IMR-90 (cell line): ENCODE measurements at regions not wholly inside any gene's neighbourhood (a gene's known extent, or its start where the extent isn't known, plus 50 kb on each side); places are given as distances from the start of the nearest gene placed in this dataset.

Experiments used
- ATAC-seq: fragments of 200-7000 bp; cut with Tn5 transposase; 2 replicates; pipeline ENCODE4 v1.9.1; 2020; ENCODE audit warnings: low read depth, mild to moderate bottlenecking, moderate library complexity
- BruUV-seq: library from RNA; stranded (reverse); fragments of 400-500 nt; replicated peaks from 2 replicates; lab custom pipeline; 2021; lab: Mats Ljungman, UMichigan
- CTCF ChIA-PET: fragments of 300-600 bp; formaldehyde crosslinking; extraction: SDS; loops from one replicate; lab custom pipeline; 2021; ENCODE audit warnings: antibody characterized with exemption; lab: Yijun Ruan, JAX
- POLR2A ChIA-PET: fragments of 300-600 bp; sonication (Branson Sonifier 250); formaldehyde crosslinking; loops from one replicate; lab custom pipeline; 2022; ENCODE audit warnings: antibody characterized with exemption; ENCODE audit not compliant: unreplicated experiment; lab: Charles Lee
- DNase-seq: peaks from one replicate; pipeline ENCODE4 v3.0.0; 2013
- H2AFZ ChIP-seq: replicated peaks from 2 replicates; pipeline ENCODE3; 2013; ENCODE audit warnings: low read length, mild to moderate bottlenecking; ENCODE audit not compliant: poor library complexity
- H2AK5ac ChIP-seq: 2 replicates; pipeline ENCODE4 v1.6.1; 2013; ENCODE audit warnings: low read depth, low read length, inconsistent platforms
- H2AK9ac ChIP-seq: replicated peaks from 2 replicates; pipeline ENCODE3; 2013; ENCODE audit warnings: mild to moderate bottlenecking, low read depth, low read length, moderate library complexity; ENCODE audit not compliant: poor library complexity
- H2BK120ac ChIP-seq: 2 replicates; pipeline ENCODE4 v1.6.1; 2013; ENCODE audit warnings: low read depth, low read length, inconsistent platforms
- H2BK15ac ChIP-seq: 3 replicates; pipeline ENCODE4 v1.6.1; 2013; ENCODE audit warnings: low read depth, low read length, inconsistent platforms
- H2BK20ac ChIP-seq: 2 replicates; pipeline ENCODE4 v1.6.1; 2013; ENCODE audit warnings: low read depth, mild to moderate bottlenecking, inconsistent platforms, low read length, moderate library complexity
- H2BK5ac ChIP-seq: 2 replicates; pipeline ENCODE4 v1.6.1; 2013; ENCODE audit warnings: mild to moderate bottlenecking, low read depth, low read length, inconsistent platforms; ENCODE audit not compliant: poor library complexity, severe bottlenecking
- H3K14ac ChIP-seq: replicated peaks from 2 replicates; pipeline ENCODE4 v1.6.1; 2013; ENCODE audit warnings: low read depth, low read length, inconsistent platforms
- H3K18ac ChIP-seq: 2 replicates; pipeline ENCODE4 v1.6.1; 2013; ENCODE audit warnings: low read depth, low read length, control low read depth
- H3K23ac ChIP-seq: 2 replicates; pipeline ENCODE4 v1.6.1; 2013; ENCODE audit warnings: low read depth, low read length, inconsistent platforms
- H3K27ac ChIP-seq: 2 replicates; pipeline ENCODE4 v1.5.1; 2013; ENCODE audit warnings: mild to moderate bottlenecking, control low read depth, low read length; ENCODE audit not compliant: insufficient read depth
- H3K27me3 ChIP-seq: 2 replicates; pipeline ENCODE4 v1.6.1; 2013; ENCODE audit warnings: low read length; ENCODE audit not compliant: control insufficient read depth, insufficient read depth
- H3K36me3 ChIP-seq: 2 replicates; pipeline ENCODE4 v1.6.1; 2013; ENCODE audit warnings: low read length, mixed read lengths; ENCODE audit not compliant: control insufficient read depth, insufficient read depth
- H3K4ac ChIP-seq: 2 replicates; pipeline ENCODE4 v1.6.1; 2013; ENCODE audit warnings: low read depth, low read length, inconsistent platforms
- H3K4me1 ChIP-seq: 2 replicates; pipeline ENCODE4 v1.6.1; 2013; ENCODE audit warnings: low read length, mixed read lengths; ENCODE audit not compliant: control insufficient read depth, insufficient read depth
- H3K4me2 ChIP-seq: 2 replicates; pipeline ENCODE4 v1.6.1; 2013; ENCODE audit warnings: low read depth, mild to moderate bottlenecking, control low read depth, low read length, moderate library complexity
- H3K4me3 ChIP-seq: 2 replicates; pipeline ENCODE4 v1.5.1; 2013; ENCODE audit warnings: low read depth, mild to moderate bottlenecking, control low read depth, low read length, moderate library complexity; ENCODE audit not compliant: insufficient read depth
- H3K56ac ChIP-seq: 2 replicates; pipeline ENCODE4 v1.6.1; 2013; ENCODE audit warnings: low read length, inconsistent platforms; ENCODE audit not compliant: insufficient read depth; ENCODE audit errors: extremely low read depth
- H3K79me1 ChIP-seq, 2 experiments: 2 replicates each; pipeline ENCODE4 v1.6.1; 2013; ENCODE audit warnings: low read length in 2 of 2, inconsistent platforms in 1 of 2, low read depth in 1 of 2
- H3K9ac ChIP-seq: 2 replicates; pipeline ENCODE4 v1.6.1; 2013; ENCODE audit warnings: low read depth, low read length, control low read depth
- H3K9me1 ChIP-seq: 2 replicates; pipeline ENCODE4 v1.6.1; 2013; ENCODE audit warnings: low read length, inconsistent platforms; ENCODE audit not compliant: insufficient read depth
- H3K9me3 ChIP-seq: 2 replicates; pipeline ENCODE4 v1.6.1; 2013; ENCODE audit warnings: low read length; ENCODE audit not compliant: control insufficient read depth, insufficient read depth
- H4K20me1 ChIP-seq: 2 replicates; pipeline ENCODE4 v1.6.1; 2013; ENCODE audit warnings: low read length, inconsistent platforms; ENCODE audit not compliant: insufficient read depth
- H4K5ac ChIP-seq: 2 replicates; pipeline ENCODE4 v1.6.1; 2013; ENCODE audit warnings: mild to moderate bottlenecking, low read depth, low read length, control low read depth
- H4K8ac ChIP-seq, 2 experiments: 2 replicates each; pipeline ENCODE4 v1.6.1; 2013; ENCODE audit warnings: low read depth in 2 of 2, low read length in 2 of 2, control low read depth in 1 of 2, inconsistent platforms in 1 of 2
- H4K91ac ChIP-seq: 2 replicates; pipeline ENCODE4 v1.6.1; 2013; ENCODE audit warnings: low read depth, low read length, inconsistent platforms; ENCODE audit not compliant: insufficient read depth
- BHLHE40 ChIP-seq: fragments of 150-350 bp; IDR thresholded peaks from 2 replicates; pipeline ENCODE4 v1.6.1; 2016; ENCODE audit warnings: mild to moderate bottlenecking, low read depth, low read length
- CEBPB ChIP-seq: IDR thresholded peaks from 2 replicates; pipeline ENCODE4 v1.6.1; 2012; ENCODE audit warnings: low read depth, low read length, improper control_type of control experiment
- CHD1 ChIP-seq: IDR thresholded peaks from 2 replicates; pipeline ENCODE4 v1.6.1; 2012; ENCODE audit warnings: low read depth, low read length, improper control_type of control experiment
- FOS ChIP-seq: fragments of 150-350 bp; IDR thresholded peaks from 2 replicates; pipeline ENCODE4 v1.6.1; 2016; ENCODE audit warnings: low read depth, low read length
- MAFK ChIP-seq: IDR thresholded peaks from 2 replicates; pipeline ENCODE4 v1.6.1; 2012; ENCODE audit warnings: low read depth, low read length, improper control_type of control experiment
- MAZ ChIP-seq: IDR thresholded peaks from 2 replicates; pipeline ENCODE4 v1.6.1; 2012; ENCODE audit warnings: low read depth, mild to moderate bottlenecking, low read length, improper control_type of control experiment, moderate library complexity, borderline replicate concordance
- MXI1 ChIP-seq: IDR thresholded peaks from 2 replicates; pipeline ENCODE4 v1.6.1; 2012; ENCODE audit warnings: low read depth, mild to moderate bottlenecking, low read length, moderate library complexity, borderline replicate concordance
- NFE2L2 ChIP-seq: fragments of 150-350 bp; IDR thresholded peaks from 2 replicates; pipeline ENCODE4 v1.6.1; 2016; ENCODE audit warnings: low read depth, mild to moderate bottlenecking, low read length
- POLR2A ChIP-seq: IDR thresholded peaks from 2 replicates; pipeline ENCODE4 v1.6.1; 2012; ENCODE audit warnings: mild to moderate bottlenecking, low read depth, low read length
- RAD21 ChIP-seq: IDR thresholded peaks from 2 replicates; pipeline ENCODE4 v1.6.1; 2012; ENCODE audit warnings: low read length, improper control_type of control experiment
- RCOR1 ChIP-seq: IDR thresholded peaks from 2 replicates; pipeline ENCODE4 v1.6.1; 2012; ENCODE audit warnings: mild to moderate bottlenecking, low read length, improper control_type of control experiment; ENCODE audit not compliant: insufficient replicate concordance
- RFX5 ChIP-seq: IDR thresholded peaks from 2 replicates; pipeline ENCODE4 v1.8.0; 2012; ENCODE audit warnings: low read depth, mild to moderate bottlenecking, low read length, moderate library complexity
- SMC3 ChIP-seq: fragments of 150-350 bp; IDR thresholded peaks from 2 replicates; pipeline ENCODE4 v1.6.1; 2016; ENCODE audit warnings: low read depth, mild to moderate bottlenecking, antibody characterized with exemption, low read length, moderate library complexity
- WGBS, 2 experiments: methylation state at CpG; one replicate each; pipeline versions ENCODE4 v1.1.5 to v1.1.7; 2013; ENCODE audit warnings: missing lambda C conversion rate in 2 of 2; ENCODE audit not compliant: insufficient read length in 1 of 2; ENCODE audit errors: extremely low coverage in 2 of 2; 5-methylcytosine and 5-hydroxymethylcytosine counted together
- dilution Hi-C: fragments of 300-500 bp; cut with HindIII; formaldehyde crosslinking; loops from one replicate; pipeline ENCODE4 v1.14.3; 2018; ENCODE audit warnings: low sequenced_read_pairs; ENCODE audit not compliant: unreplicated experiment
- in situ Hi-C: fragments of 300-500 bp; cut with MboI; formaldehyde crosslinking; loops from 3 replicates; pipeline ENCODE4 v1.14.3; 2019; ENCODE audit warnings: low sequenced_read_pairs, inconsistent platforms, mixed read lengths
- intact Hi-C: fragments of 100-400 bp; cut with micrococcal nuclease; formaldehyde crosslinking; loops from 2 replicates; pipeline ENCODE4 v1.10.0; 2022
- TF ChIP-seq, protein P1 (sequence below): conservative IDR thresholded peaks from 2 replicates; pipeline ENCODE4 v1.5.1; 2012; ENCODE audit warnings: mild to moderate bottlenecking, low read depth, low read length, improper control_type of control experiment
- TF ChIP-seq, protein P2 (sequence below): fragments of 150-350 bp; IDR thresholded peaks from 2 replicates; pipeline ENCODE4 v1.6.1; 2016; ENCODE audit warnings: low read depth, mild to moderate bottlenecking, low read length, moderate library complexity, borderline replicate concordance
- TF ChIP-seq, protein P3 (sequence below): fragments of 150-350 bp; IDR thresholded peaks from 2 replicates; pipeline ENCODE4 v1.6.1; 2017; ENCODE audit warnings: mild to moderate bottlenecking, antibody characterized with exemption, low read length, low read depth

DNA sequence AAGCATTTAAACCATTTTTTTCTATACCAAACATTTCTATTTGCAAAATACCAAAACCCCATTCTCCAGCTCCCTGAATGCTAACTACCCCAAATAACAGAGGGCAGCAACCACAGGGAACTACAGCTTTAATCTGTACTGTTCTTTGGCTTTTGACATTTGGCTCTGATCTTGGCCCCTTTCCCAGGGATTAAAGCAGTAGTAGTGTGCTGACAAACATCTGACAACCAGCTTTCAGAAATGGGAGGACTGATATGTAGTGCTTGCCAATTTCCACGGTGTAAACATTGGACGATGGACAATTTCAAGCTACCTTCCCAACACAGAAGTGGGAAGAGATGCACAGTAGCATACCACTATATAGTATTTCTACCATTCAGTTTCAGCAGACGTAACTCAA lies 88.4 kb upstream of the TEAD1 start:
- H3K36me3 ChIP-seq, result no peaks in the 10 kb centered on the region
- in situ Hi-C loops (no loop called here), intact Hi-C loops (no loop called here), dilution Hi-C loops (no loop called here)
- no peak overlapping the region for H2BK15ac ChIP-seq
- no peak overlapping the region for H3K14ac ChIP-seq
- no peaks in the 10 kb centered on the region for H3K27me3 ChIP-seq
- no peak overlapping the region for H2BK20ac ChIP-seq
- no peak overlapping the region for H3K9ac ChIP-seq
- POLR2A ChIA-PET, result no interaction called here
- CTCF ChIA-PET, result no interaction called here
- WGBS, 2 experiments, result no CpG with 5 or more reads among the region's 3 CpGs
- no peak overlapping the region for H3K4ac ChIP-seq
- TF ChIP-seq BHLHE40, result no peak
- no peak for TF ChIP-seq CHD1
- TF ChIP-seq RAD21, result no peak
- no peak for TF ChIP-seq MAZ
- TF ChIP-seq POLR2A, result no peak
- TF ChIP-seq, protein P1, sequence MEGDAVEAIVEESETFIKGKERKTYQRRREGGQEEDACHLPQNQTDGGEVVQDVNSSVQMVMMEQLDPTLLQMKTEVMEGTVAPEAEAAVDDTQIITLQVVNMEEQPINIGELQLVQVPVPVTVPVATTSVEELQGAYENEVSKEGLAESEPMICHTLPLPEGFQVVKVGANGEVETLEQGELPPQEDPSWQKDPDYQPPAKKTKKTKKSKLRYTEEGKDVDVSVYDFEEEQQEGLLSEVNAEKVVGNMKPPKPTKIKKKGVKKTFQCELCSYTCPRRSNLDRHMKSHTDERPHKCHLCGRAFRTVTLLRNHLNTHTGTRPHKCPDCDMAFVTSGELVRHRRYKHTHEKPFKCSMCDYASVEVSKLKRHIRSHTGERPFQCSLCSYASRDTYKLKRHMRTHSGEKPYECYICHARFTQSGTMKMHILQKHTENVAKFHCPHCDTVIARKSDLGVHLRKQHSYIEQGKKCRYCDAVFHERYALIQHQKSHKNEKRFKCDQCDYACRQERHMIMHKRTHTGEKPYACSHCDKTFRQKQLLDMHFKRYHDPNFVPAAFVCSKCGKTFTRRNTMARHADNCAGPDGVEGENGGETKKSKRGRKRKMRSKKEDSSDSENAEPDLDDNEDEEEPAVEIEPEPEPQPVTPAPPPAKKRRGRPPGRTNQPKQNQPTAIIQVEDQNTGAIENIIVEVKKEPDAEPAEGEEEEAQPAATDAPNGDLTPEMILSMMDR, result no peak
- TF ChIP-seq RCOR1, result no peak
- TF ChIP-seq MXI1, result no peak
- TF ChIP-seq RFX5, result no peak
- no peak for TF ChIP-seq NFE2L2
- TF ChIP-seq, protein P2, sequence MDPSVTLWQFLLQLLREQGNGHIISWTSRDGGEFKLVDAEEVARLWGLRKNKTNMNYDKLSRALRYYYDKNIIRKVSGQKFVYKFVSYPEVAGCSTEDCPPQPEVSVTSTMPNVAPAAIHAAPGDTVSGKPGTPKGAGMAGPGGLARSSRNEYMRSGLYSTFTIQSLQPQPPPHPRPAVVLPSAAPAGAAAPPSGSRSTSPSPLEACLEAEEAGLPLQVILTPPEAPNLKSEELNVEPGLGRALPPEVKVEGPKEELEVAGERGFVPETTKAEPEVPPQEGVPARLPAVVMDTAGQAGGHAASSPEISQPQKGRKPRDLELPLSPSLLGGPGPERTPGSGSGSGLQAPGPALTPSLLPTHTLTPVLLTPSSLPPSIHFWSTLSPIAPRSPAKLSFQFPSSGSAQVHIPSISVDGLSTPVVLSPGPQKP, result no peak
- TF ChIP-seq CEBPB, result no peak
- TF ChIP-seq FOS, result no peak
- TF ChIP-seq, protein P3, sequence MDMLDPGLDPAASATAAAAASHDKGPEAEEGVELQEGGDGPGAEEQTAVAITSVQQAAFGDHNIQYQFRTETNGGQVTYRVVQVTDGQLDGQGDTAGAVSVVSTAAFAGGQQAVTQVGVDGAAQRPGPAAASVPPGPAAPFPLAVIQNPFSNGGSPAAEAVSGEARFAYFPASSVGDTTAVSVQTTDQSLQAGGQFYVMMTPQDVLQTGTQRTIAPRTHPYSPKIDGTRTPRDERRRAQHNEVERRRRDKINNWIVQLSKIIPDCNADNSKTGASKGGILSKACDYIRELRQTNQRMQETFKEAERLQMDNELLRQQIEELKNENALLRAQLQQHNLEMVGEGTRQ, result no peak
- TF ChIP-seq SMC3, result no peak
- TF ChIP-seq MAFK, result no peak
- H4K8ac ChIP-seq, result no peak overlapping the region
- BruUV-seq, result no TSS peak
- H3K4me2 ChIP-seq, result no peak overlapping the region
- H4K20me1 ChIP-seq, result no peaks in the 10 kb centered on the region
- no peak overlapping the region for H2BK120ac ChIP-seq
- no peak for ATAC-seq
- no peak overlapping the region for H3K4me3 ChIP-seq
- H2AK9ac ChIP-seq, result no peak overlapping the region
- H2AK5ac ChIP-seq, result no peak overlapping the region; the same call in 1 of the 2 replicates
- H3K56ac ChIP-seq, result no peak overlapping the region
- no peak overlapping the region for H3K27ac ChIP-seq
- no peaks in the 10 kb centered on the region for H3K9me3 ChIP-seq
- H4K91ac ChIP-seq, result no peak overlapping the region
- no peak overlapping the region for H2BK5ac ChIP-seq
- H3K79me1 ChIP-seq, result no peaks in the 10 kb centered on the region
- peaks cover 7% of the 10 kb centered on the region for H3K4me1 ChIP-seq
- no peak for DNase-seq
- H4K5ac ChIP-seq, result no peak overlapping the region
- no peak overlapping the region for H2AFZ ChIP-seq
- peaks cover 15% of the 10 kb centered on the region; the same call in 1 of the 2 replicates for H3K9me1 ChIP-seq
- H3K18ac ChIP-seq, result no peak overlapping the region
- H3K23ac ChIP-seq, result no peak overlapping the region
